ENCODE measurements at regions not wholly inside any gene's neighbourhood (a gene's known extent, or its start where the extent isn't known, plus 50 kb on each side); places are given as distances from the start of the nearest gene placed in this dataset.
"Not testable (repeated sequence)": the region's sequence is repeated elsewhere in the genome, so short reads cannot be mapped to it uniquely, and the experiment has no call there.

DNA sequence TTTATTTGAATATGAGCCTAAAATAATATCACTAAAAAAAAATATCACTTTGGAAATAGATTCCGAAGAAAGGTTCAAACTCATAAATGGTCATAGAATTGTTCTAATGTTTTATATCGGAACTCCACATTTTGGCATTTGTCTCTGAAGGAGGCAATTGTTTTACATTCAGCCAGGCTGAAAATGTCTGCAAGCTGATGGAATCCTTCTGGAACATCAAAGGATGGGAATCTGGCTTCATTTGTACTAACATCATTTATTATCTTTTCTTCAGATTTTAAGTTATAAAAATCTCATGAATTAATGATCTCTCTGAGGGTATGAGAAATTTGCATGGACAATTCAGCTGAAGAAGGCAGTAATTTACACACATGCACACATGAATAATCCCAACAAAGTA lies 251.4 kb upstream of the RGMA start:
- no peak for DNase-seq

DNA sequence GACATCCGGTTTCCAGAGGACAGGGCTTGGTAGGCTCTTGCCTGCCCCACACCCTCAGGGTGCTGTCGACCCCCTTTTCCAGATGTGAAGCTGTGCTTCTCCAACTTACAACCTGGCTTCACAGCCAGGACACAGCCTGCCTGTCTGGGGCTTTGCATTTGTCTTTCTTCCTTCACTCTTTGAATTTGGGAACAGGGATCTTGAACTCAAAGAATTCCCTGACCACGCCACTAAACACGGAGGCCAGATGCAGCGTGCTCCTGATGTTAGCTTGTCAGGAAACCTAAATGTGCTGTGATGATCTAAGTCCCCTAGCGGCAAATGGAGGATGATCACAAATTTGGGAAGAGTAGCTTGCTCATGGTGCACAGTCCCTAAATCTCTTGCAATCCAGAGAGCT lies 244.8 kb upstream of the RGMA start:
- no peak for DNase-seq

DNA sequence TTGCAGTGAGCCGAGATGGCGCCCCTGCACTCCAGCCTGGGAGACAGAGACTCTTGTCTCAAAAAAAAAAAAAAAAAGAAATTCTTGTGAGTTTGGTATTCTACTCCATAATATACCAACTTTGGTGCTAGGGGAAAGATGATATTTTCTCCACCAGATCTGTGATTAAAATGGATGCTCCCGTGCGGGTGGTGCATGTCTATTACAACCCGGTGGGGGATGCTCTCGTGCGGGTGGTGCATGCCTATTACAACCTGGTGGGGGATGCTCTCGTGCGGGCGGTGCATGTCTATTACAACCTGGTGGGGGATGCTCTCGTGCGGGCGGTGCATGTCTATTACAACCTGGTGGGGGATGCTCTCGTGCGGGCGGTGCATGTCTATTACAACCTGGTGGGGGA lies 244.1 kb upstream of the RGMA start:
- not testable (repeated sequence) for DNase-seq

DNA sequence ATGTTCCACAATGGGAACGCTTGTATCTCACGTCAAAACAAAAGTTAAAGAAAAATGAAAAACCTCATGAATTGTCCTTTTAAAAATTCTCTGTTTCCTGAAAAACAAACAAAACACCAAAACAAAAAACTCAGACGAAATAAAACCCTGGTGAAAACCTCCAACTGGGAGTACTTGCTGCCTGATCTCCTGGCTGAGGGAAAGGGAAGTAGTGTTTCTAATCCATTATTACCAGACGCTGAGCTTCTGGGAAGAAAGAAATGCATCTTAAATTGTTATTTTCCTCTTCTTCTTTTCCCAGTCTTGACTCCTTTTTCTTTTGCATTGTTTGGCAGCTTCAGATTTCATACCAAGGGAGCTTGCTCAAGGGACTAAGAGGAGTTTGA lies 243.2 kb upstream of the RGMA start:
- no peak for DNase-seq

DNA sequence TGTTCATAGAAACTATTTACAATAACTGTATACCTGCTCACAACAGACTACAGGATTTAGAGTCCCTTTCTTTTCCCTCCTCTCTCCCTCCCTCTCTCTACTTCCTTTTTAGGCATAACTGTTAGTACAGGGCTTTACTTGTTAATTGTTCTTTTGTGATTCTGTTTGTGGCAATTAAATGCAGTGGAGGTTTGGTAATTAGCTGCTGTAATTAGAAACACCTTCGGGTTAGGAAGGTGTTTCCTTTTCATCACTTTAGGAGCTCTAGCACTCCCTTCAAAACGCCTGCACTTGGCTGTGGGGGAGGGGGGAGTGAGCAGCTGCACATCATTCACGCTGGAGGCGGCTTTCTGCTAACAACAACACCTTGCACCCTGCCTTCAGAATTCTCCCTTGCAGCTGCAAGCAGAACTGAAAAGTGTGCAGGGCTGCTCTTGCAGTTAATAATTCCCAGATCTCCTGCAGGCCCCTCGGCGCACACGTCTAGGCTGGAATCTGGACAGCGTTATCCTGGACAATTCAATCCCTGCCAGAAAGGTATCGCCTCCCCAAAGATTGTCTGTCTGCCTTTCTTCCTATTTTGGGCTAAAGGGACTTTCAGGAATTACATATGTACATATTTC lies 242.6 kb upstream of the RGMA start:
- DNase-seq = no peak

DNA sequence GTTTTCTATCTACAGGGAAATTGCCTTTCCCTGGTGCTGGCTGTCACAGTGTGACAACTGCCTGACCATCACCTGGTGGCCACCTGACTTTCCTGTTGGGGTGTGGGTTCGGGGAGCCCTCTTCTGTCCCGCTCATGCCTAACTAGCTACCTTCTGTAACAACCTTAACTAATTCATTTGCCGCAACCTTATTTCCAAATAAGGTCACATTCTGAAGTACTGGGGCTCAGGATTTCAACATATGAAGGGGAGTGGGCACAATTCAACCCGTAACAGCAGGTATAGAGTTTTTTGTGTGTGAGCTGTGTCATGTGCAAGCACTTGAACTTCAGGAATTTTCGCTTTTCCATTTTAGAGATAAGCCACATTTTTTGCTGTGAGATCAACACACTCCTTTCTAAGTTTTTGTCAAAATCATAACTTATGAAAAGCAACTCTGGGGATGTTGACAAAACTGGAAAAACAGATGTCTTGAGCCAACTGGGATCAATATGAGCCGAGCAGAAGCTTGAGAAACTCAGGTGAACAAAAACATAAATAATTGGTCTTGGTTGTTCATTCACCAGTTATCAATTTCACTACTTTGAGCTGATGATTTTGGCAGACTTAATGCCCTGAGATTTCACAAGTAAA lies 242.0 kb upstream of the RGMA start:
- no peak for DNase-seq

DNA sequence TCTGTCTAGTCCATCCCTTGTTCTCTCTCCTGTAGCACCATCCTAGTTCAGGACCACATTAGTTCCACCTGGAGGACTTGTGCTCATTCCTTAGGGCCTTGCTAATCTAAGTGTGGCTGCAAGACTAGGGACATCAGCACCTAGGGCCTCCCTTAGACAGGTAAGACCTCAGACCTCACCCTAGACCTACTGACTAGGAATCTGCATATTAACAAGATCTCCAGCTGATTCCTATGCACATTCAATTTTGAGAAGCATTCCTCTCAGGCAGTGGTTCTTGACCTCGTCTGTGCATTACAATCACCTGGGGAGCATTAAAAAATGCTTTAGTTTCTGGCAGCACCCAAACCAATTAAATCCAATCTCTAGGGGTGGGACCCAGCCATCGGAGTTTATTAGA lies 238.4 kb upstream of the RGMA start:
- no peak for DNase-seq

DNA sequence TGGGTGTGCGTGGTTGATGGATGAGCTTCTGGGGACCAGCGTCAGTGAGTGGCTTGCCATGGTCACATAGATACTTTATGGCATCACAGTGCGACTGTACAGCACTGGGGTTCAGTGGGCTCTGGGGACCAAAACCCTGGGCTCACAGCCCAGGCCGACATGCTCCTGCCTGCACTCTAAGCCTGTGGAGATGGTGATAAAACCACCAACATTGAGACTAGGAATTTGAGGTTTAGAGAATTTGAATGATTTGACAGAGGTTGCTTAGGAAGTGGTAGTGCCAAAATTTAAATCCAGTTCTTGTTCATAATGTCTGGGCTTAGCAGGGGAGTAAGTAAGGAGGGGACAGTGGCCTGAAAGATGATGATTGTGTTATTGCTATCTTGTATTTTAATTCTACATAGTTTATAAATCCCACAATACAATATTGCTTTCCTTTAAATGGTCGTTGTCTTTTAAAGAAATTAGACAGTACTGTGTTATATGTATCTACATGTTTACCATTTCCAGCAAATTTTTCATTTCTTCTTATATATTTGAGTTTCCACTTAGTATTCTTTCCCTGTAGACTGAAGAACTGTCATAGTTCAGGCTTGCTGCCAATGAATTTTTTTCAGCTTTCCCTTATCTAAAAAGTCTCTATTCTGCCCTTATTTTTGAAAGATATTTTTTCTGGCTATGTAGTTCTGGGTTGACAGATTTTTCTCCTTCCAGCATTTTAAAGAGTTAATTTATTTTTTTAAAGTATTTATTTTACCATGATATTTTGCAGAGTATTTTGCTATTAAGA lies 235.4 kb upstream of the RGMA start:
- DNase-seq = no peak

DNA sequence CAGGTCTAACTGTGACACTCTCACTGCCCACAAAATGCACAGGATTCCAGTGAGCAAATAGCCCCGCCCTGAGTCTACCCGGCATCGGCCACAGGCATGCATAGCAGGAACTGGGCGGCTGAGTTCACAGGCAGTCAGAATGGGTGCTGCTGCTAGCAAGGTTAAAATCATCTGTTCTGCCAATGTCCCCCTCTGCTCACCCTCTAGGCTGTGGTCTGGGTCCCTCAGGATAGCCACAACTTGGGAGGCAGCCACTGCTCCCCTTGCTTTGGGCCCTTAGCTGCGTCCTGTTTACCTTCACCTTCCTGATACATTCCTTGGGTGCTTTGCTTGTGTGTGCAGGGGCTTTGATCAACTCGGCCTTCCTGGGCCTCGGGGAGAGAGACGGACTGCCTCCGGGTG lies 232.9 kb upstream of the RGMA start:
- DNase-seq = no peak

DNA sequence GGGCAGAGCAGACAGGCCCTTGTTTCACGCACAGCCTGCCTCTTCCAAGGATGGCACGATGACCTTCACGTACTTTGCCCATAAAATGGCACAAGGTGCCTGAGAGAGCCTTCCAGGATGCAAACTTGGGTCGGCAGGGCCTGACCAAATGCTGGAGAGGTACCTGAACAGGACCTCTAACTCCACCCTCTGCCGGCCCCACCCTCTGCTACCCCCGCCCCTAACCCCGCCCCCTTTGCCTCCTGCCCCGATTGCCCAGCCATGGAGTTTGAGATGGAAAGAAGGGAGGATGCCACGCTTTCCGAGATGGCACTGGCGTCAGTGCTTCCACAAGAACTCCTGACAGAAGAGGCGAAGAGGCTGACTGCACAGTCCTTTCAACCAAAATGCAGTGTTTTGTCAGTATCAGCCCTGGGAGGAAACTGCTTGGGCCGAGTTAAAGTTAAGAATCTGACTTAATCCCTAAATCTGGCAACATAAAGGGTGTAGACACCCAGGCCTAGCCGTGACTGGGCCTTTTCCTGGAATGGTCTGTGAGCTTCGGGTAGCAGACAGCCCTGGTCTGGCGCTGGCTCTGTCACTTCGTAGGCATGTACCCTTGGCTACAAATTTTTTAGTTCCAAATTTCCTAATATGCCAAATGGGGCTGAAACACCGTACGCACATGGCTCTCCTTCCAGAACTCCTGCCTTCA lies 230.3 kb upstream of the RGMA start:
- no peak for DNase-seq

DNA sequence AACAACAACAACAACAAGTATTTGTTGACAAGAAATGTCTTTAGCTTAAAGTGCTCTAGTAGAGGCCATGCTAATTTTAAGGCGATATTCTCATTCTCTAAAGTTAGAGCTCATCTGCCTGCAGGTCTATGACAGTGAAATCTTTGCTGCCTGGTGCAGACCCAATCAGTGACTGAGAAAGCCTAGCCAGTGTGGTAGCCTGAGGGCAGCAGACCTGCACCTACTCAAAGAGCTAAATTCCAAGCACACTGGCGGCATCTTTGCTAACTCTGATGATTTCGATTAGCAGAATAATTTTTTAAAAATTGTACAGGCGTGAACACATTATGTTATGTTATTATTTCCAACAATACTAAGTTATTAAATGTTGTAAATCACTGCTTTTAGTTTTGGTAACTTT lies 228.8 kb upstream of the RGMA start:
- DNase-seq = no peak

DNA sequence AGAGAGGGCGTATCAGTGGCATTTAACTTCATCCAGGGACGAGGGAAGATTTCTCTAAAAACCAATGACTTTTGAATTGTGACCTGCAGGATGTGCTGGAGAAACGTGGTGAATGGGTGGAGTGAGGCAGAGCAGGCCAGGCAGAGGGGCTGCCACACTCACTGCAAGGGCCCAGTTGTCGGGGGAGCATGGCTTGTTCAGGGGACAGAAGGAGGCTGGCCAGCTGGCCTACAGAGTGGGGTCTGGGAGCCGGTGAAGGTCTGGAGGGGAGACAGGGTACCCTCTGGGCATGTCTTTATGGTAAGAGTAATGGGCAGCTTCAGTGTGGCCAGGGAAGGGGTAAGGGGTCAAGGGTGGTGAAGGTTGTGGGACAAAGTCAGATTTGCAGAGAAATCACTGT lies 225.2 kb upstream of the RGMA start:
- DNase-seq = no peak

DNA sequence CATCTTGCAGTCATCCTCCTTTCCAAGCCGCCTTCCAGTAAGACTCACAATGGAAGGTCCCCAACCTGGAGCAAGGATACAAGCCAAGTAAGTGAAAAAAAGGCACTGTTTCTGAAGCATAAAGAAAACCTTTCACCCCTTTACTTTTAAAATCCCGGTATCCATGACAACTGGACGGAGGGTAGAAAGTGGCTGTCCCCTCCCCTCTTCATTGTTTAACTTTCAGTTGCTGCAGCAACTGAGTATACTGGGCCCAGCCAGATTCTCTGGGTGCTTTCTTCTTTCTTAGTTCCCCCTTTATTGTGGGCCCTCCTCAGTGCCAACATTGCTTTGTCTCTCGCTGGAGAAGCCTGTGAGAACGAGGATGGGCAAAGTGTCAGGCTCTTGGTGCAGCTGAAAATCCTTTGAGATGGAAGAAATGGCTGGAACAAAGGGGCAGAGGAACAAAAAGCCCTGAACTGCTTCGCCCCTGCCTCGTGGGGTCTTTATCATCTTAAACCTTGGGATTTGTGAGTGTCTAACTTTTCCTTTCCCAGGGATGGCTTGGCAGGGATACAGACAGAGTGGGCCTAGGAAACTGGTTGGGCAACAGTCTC lies 224.0 kb upstream of the RGMA start:
- DNase-seq = no peak

DNA sequence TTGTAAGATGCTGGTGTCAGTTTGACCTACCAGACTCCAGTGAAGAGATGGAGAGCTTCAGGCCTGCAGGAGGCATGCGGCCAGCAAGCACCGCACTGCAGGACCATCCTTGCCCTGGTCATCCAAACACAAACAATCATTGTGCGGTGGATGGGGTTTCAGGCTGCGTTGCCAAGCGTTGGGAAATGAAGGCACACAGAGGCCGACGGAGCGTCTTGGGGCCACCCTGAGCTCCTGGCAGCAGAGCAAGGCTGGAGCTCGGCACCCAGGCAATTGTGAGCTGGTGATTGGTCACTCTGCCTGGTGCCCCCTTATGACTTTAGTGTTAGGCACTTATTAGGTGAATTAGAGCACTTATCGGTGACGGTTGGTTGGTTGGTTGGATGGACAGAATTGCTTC lies 222.6 kb upstream of the RGMA start:
- DNase-seq = no peak

DNA sequence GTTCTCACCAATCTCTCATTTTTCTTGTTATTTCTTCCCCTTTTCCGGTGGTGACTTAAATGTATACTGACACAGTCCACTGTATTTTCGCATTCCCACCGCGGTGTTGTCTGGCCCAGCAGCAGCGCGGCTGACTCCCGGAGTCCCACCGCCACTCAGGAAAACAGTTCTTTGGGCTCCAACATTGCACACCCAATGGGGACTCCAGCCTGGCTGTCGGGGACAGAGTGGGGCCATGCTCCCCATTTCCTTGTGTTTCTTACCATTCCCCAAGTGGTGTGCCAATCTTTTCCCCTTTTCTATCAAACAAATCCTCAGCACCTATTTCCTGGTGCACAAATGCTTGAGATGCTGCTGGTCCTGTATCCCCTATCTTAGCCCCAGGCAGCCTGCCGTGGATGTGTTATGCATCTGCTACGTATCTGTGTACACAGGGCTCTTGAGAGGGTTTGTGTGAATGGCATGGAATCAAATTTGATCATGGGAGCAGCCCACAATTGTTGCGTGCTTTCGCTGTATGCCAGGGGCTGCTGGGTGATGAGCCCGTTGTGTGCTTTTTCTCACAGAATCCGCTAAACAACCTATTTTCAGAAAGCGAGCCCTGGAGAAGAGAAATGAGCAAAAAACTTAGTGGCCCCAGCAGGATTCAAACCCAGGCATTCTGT lies 219.1 kb upstream of the RGMA start:
- no peak for DNase-seq

DNA sequence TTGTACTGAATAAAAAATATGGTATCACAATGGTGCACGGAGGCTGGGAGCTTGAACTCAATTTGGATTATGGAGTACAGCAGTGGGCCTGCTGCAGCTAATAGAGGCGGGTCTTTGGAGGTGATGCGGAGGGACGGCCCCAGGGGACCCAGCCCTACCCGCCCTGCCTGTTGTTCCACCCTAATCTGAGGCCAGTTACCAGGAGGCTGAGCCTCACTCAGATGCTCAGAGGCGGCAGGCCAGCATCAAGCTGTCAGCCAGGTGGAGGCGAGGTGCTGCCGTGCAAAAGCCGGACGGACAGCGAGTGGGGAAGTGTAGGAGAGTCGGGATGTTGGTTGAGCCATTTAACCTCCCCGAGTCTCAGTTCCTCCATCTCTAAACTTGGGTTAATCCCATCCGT lies 218.5 kb upstream of the RGMA start:
- no peak for DNase-seq

DNA sequence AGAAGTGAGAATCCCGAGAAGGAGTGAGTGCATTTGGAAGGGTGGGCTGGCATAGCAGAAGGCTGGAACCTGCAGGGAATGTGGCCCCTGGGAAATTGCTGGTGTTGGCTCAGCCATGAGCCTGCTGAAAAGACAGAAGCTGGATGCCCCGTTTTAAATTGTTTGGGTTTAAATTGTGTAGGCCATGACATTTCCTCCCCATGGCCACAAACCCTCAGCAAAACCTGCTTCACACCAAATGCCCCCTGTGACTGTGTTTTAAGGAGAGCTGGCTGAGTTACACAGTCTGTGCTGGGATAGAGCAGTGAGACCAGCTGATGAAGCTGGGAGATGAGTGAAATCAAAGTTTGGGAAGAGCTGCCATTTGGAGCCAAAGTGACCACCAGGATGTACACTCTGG lies 216.3 kb upstream of the RGMA start:
- no peak for DNase-seq

DNA sequence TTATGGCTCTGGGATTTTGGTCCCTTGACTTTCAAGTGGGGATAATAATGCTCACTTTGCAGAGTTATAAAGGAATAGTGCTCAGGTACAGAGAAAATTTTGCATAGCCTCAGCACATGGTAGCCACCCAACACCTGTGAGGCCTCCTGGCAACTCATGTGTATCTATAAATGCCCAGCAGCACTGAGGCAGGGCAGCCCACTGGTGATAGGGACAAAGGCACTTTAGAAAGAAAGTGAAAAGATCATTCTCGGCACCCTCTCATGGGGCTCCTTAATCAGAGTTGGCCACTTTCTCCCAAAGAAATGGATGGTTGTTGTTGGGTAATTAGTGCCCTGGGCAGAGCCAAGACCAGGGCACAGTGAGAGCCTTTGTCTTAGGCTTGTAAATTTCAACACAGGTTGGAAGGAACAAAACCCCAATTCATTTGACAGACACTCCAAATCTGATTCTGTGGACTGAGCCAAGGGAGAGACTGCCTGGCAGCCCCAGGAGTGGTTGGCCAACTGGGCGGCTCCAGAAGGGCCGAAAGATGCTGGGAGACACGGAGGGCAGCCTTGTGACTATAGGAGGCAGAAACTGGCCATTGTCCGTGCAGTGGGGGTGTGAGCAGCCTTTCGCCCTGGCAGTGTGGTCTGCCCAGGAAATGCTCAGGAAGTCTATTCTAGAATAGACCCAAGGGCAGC lies 213.2 kb upstream of the RGMA start:
- no peak for DNase-seq

DNA sequence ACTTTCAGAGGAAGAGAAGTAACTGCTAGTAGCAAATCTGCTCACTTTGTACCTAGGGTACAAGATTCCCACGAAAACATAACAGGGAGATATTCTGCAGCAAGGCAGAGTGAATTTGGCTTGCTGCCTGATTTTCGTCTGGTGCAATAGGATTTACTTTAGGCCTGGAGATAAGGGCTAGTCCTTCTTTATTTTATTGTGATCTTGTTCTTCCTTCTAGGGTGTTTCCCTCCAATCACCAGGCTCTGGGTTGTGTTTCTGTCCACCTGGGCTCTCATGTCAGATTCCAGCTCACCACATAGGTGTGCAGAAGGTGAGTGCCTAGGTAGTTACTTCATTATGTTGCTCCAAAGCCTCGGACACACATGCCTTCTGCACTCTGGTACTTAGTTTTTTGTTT lies 211.8 kb upstream of the RGMA start:
- DNase-seq = no peak

DNA sequence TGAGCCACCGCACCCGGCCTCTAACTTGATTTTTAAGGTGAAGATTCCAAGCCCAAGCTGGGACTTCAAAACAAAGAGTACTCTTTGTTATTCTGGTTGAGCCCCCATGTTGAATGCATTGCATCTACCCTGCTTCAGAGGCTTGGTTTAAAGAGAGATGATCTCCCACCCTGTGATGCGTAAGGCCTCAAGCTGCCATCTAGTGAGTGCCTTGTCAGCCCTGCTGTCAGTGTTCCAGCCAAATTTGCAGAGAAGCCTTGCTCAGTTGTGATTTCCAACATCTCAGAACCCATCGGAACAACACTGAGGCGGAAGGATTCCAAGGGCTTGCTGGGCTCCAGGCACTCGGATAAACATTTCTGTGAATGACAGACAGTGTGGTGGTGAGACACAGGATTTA lies 210.7 kb upstream of the RGMA start:
- DNase-seq = no peak

DNA sequence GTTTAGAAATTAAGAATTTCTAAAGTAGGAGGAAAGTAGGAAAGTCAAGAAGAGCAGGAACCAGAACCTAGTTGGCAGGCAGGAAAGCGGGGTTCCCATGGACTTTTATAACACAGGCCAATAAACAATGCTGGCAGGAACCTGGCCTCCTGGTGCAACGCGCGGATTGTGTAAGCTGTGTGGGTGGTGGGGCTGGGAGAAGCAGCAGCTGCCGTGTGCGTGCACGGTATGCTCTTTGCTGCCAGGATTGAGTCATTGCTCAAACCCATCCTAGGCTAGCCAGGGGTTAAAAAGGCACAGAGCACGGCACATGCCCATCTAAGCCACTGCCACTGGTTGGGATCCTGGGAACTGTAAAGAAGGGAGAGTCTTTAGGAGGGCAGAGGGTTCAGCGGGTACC lies 209.9 kb upstream of the RGMA start:
- DNase-seq = no peak

DNA sequence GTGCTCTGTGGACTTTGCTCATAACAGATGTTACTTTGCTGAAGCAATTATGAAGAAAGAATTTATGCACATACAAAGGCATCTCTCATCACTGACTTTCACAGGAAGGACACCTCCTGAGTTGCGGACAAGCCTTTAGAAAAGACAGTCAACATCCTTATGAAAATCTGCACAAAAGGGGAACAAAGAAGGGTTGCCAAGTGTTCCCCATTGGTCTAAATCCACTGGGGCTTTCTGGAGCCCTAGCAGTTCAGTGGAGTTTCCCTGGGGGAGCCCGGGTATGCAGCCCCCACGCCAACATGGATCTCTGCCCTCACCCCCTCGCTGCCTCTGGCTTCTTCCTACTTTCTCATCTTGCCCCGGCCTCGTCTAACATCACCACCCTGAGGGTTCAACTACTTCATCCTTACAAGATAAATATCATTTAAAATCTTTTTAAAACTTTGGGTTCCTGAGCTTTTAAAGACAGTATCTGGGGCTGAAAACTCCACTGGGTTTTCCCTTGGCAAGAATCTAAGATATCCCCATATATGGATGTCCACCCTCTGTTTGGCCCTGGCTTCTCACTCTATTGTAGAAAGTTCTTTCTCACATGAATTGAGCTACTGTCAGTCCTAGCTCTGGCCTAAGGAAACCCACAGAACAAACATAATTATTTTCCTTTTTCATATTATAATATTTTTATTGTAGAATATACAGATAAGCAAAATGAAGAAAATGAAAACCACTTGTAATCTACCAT lies 207.9 kb upstream of the RGMA start:
- no peak for DNase-seq

Measured in CD4-positive, alpha-beta T cell treated with Interleukin-17A for 1 hour (primary cell).